DOHH2 (cell line): ENCODE measurements at regions not wholly inside any gene's neighbourhood (a gene's known extent, or its start where the extent isn't known, plus 50 kb on each side); places are given as distances from the start of the nearest gene placed in this dataset.

Experiments
- H3F3A ChIP-seq: fragments of 200-600 bp; sonication (generic), shearing (Covaris generic); 2 replicates; pipeline ENCODE4 v1.6.0; 2016; ENCODE audit warnings: antibody characterized with exemption, mild to moderate bottlenecking; ENCODE audit not compliant: control insufficient read depth, insufficient read depth
- H3K27ac ChIP-seq: fragments of 200-600 bp; sonication (generic); 2 replicates; pipeline ENCODE4 v1.5.1; 2014; ENCODE audit warnings: low read depth, mild to moderate bottlenecking, low read length, moderate library complexity
- H3K27me3 ChIP-seq: fragments of 200-600 bp; sonication (generic); 2 replicates; pipeline ENCODE4 v1.6.1; 2014; ENCODE audit warnings: mild to moderate bottlenecking, low read length, mixed read lengths; ENCODE audit not compliant: control insufficient read depth
- H3K36me3 ChIP-seq: fragments of 200-600 bp; sonication (generic); 2 replicates; pipeline ENCODE4 v1.6.1; 2014; ENCODE audit warnings: mild to moderate bottlenecking, low read length, moderate library complexity, mixed read lengths; ENCODE audit not compliant: control insufficient read depth
- H3K4me1 ChIP-seq: fragments of 200-600 bp; sonication (generic); 2 replicates; pipeline ENCODE4 v1.6.1; 2014; ENCODE audit warnings: mild to moderate bottlenecking, low read length, mixed read lengths; ENCODE audit not compliant: control insufficient read depth
- H3K4me2 ChIP-seq: fragments of 200-600 bp; sonication (generic); 2 replicates; pipeline ENCODE4 v1.6.0; 2014; ENCODE audit warnings: mild to moderate bottlenecking, low read length, moderate library complexity
- H3K4me3 ChIP-seq: fragments of 200-600 bp; sonication (generic); 2 replicates; pipeline ENCODE4 v1.5.1; 2014; ENCODE audit warnings: mild to moderate bottlenecking, low read length, mixed read lengths
- H3K79me2 ChIP-seq: fragments of 200-600 bp; sonication (generic); 2 replicates; pipeline ENCODE4 v1.6.1; 2014; ENCODE audit warnings: mild to moderate bottlenecking, low read length, mixed read lengths; ENCODE audit not compliant: control insufficient read depth
- H3K9me2 ChIP-seq: fragments of 200-600 bp; sonication (generic); replicated peaks from 2 replicates; pipeline ENCODE4 v1.6.1; 2014; ENCODE audit warnings: mild to moderate bottlenecking, low read length, mixed read lengths; ENCODE audit not compliant: control insufficient read depth
- H3K9me3 ChIP-seq: fragments of 200-600 bp; sonication (generic); 2 replicates; pipeline ENCODE4 v1.6.1; 2014; ENCODE audit warnings: antibody characterized with exemption, low read length, mixed read lengths; ENCODE audit not compliant: control insufficient read depth, insufficient read depth
- H4K20me1 ChIP-seq: fragments of 200-600 bp; sonication (generic); 2 replicates; pipeline ENCODE4 v1.6.0; 2014; ENCODE audit warnings: low read depth, mild to moderate bottlenecking, antibody characterized with exemption, low read length, moderate library complexity; ENCODE audit not compliant: control insufficient read depth, insufficient read depth
- CTCF ChIP-seq: fragments of 200-600 bp; sonication (generic); IDR thresholded peaks from one replicate; pipeline ENCODE4 v1.5.1; 2014; ENCODE audit warnings: antibody characterized with exemption, mild to moderate bottlenecking, low read depth, low read length; ENCODE audit not compliant: poor library complexity, severe bottlenecking
- EZH2phosphoT487 ChIP-seq: fragments of 200-600 bp; sonication (generic); IDR thresholded peaks from 2 replicates; pipeline ENCODE4 v1.6.1; 2017; ENCODE audit warnings: borderline replicate concordance, mild to moderate bottlenecking, antibody characterized with exemption, low read length, moderate library complexity, mixed read lengths

- no peaks in the 10 kb centered on the region for H3K27me3 ChIP-seq
Measured at GRCh38 chr2:106037932-106038331, 156.2 kb downstream of the UXS1 start.

GRCh38 chr2:106037262-106037661, 156.8 kb downstream of the UXS1 start:
- Histone ChIP-seq H3K27ac (no peak overlapping the region), H3K9me3 (no peaks in the 10 kb centered on the region), H4K20me1 (no peaks in the 10 kb centered on the region), H3K36me3 (no peaks in the 10 kb centered on the region), H3F3A (no peaks in the 10 kb centered on the region), H3K79me2 (no peaks in the 10 kb centered on the region), H3K4me2 (no peak overlapping the region), H3K9me2 (no peaks in the 10 kb centered on the region), H3K4me3 (no peak overlapping the region), H3K4me1 (no peaks in the 10 kb centered on the region), H3K27me3 (no peaks in the 10 kb centered on the region)
- no peak for TF ChIP-seq CTCF
- no peak for TF ChIP-seq EZH2phosphoT487

More at GRCh38 chr2:106037932-106038331, 156.2 kb downstream of the UXS1 start:
- Histone ChIP-seq H3K4me3 (no peak overlapping the region), H3K4me2 (no peak overlapping the region), H3K79me2 (no peaks in the 10 kb centered on the region), H3K27ac (no peak overlapping the region), H3K36me3 (no peaks in the 10 kb centered on the region), H3F3A (no peaks in the 10 kb centered on the region), H3K4me1 (no peaks in the 10 kb centered on the region), H3K9me2 (no peaks in the 10 kb centered on the region), H3K9me3 (no peaks in the 10 kb centered on the region), H4K20me1 (no peaks in the 10 kb centered on the region)
- TF ChIP-seq CTCF (no peak), EZH2phosphoT487 (no peak)

GRCh38 chr2:106034325-106034724, 159.8 kb downstream of the UXS1 start:
- H3K9me3 ChIP-seq = no peaks in the 10 kb centered on the region
- no peaks in the 10 kb centered on the region for H3K79me2 ChIP-seq
- H3K9me2 ChIP-seq = no peaks in the 10 kb centered on the region
- H3F3A ChIP-seq = no peaks in the 10 kb centered on the region
- no peak overlapping the region for H3K4me2 ChIP-seq
- H3K4me3 ChIP-seq = no peak overlapping the region
- H3K27ac ChIP-seq = no peak overlapping the region
- H3K36me3 ChIP-seq = no peaks in the 10 kb centered on the region
- TF ChIP-seq EZH2phosphoT487 (no peak), CTCF (no peak)
- H4K20me1 ChIP-seq = no peaks in the 10 kb centered on the region
- no peaks in the 10 kb centered on the region for H3K27me3 ChIP-seq
- H3K4me1 ChIP-seq = no peaks in the 10 kb centered on the region

GRCh38 chr2:106032676-106033075, 161.4 kb downstream of the UXS1 start:
- H3K36me3 ChIP-seq = no peaks in the 10 kb centered on the region
- no peaks in the 10 kb centered on the region for H3K9me2 ChIP-seq

More at GRCh38 chr2:106032676-106033075, 161.4 kb downstream of the UXS1 start:
- Histone ChIP-seq H3F3A (no peaks in the 10 kb centered on the region), H3K4me2 (no peak overlapping the region), H3K27me3 (no peaks in the 10 kb centered on the region), H3K9me3 (no peaks in the 10 kb centered on the region), H3K4me3 (no peak overlapping the region), H4K20me1 (no peaks in the 10 kb centered on the region), H3K79me2 (no peaks in the 10 kb centered on the region), H3K4me1 (no peaks in the 10 kb centered on the region), H3K27ac (no peak overlapping the region)
- no peak for TF ChIP-seq CTCF
- no peak for TF ChIP-seq EZH2phosphoT487
